B cell (primary cell): ENCODE measurements at regions not wholly inside any gene's neighbourhood (a gene's known extent, or its start where the extent isn't known, plus 50 kb on each side); places are given as distances from the start of the nearest gene placed in this dataset.

Experiments
- ATAC-seq: fragments of 200-7000 bp; cut with Tn5 transposase; one replicate; pipeline ENCODE4 v1.10.0; 2021; ENCODE audit warnings: low read depth, mild to moderate bottlenecking, moderate number of reproducible peaks, moderate library complexity
- CTCF ChIA-PET: fragments of 350-600 bp; sonication (Branson Sonifier 250); formaldehyde crosslinking; loops from one replicate; lab custom pipeline; 2021; ENCODE audit warnings: antibody characterized with exemption, inconsistent platforms; lab: Charles Lee
- POLR2A ChIA-PET: fragments of 350-600 bp; sonication (Branson Sonifier 250); formaldehyde crosslinking; loops from one replicate; lab custom pipeline; 2021; ENCODE audit warnings: antibody characterized with exemption; lab: Charles Lee
- DNase-seq: peaks from one replicate; pipeline ENCODE4 v3.0.0; 2013
- H2AFZ ChIP-seq: 2 replicates; pipeline ENCODE4 v1.6.1; 2012; ENCODE audit warnings: mild to moderate bottlenecking, low read depth, low read length; ENCODE audit not compliant: insufficient read depth, poor library complexity, severe bottlenecking
- H3K27ac ChIP-seq, 2 donors: 1 replicate in 1 of 2; 2 replicates in 1 of 2; pipeline ENCODE4 v1.5.1; 2012 to 2013; ENCODE audit warnings: low read length in 2 of 2, mild to moderate bottlenecking in 2 of 2, moderate library complexity in 1 of 2
- H3K27me3 ChIP-seq, 4 experiments: fragments of 200-600 bp in 1 of 4; sonication (generic) in 1 of 4; replicated peaks in 1 of 4; 1 replicate in 2 of 4; 2 replicates in 2 of 4; pipeline versions ENCODE4 v1.6.1 to v1.7.0; 2013 to 2016; ENCODE audit warnings: low read length in 3 of 4, mild to moderate bottlenecking in 2 of 4, mixed read lengths in 1 of 4, moderate library complexity in 1 of 4; ENCODE audit not compliant: insufficient read depth in 4 of 4, control insufficient read depth in 3 of 4; ENCODE audit errors: control extremely low read depth in 1 of 4
- H3K36me3 ChIP-seq, 2 experiments: replicated peaks in 1 of 2; 1 replicate in 1 of 2; 2 replicates in 1 of 2; pipeline versions ENCODE4 v1.6.1 to v1.7.1; 2013; ENCODE audit warnings: low read length in 1 of 2; ENCODE audit not compliant: insufficient read depth in 2 of 2, control insufficient read depth in 1 of 2; ENCODE audit errors: control extremely low read depth in 1 of 2, extremely low read depth in 1 of 2
- H3K4me1 ChIP-seq, 2 donors: fragments of 200-600 bp in 1 of 2; sonication (generic) in 1 of 2; 1 replicate in 1 of 2; 2 replicates in 1 of 2; pipeline versions ENCODE4 v1.5.1 to v1.6.1; 2013 to 2017; ENCODE audit warnings: low read length in 2 of 2; ENCODE audit not compliant: control insufficient read depth in 2 of 2, insufficient read depth in 2 of 2
- H3K4me2 ChIP-seq: replicated peaks from 2 replicates; pipeline ENCODE3; 2012; ENCODE audit warnings: mild to moderate bottlenecking, low read depth, low read length; ENCODE audit not compliant: poor library complexity, severe bottlenecking
- H3K4me3 ChIP-seq, 5 experiments: fragments of 200-600 bp in 1 of 5; sonication (generic) in 1 of 5; 1 replicate in 3 of 5; 2 replicates in 2 of 5; pipeline versions ENCODE4 v1.5.1 to v1.7.0; 2011 to 2016; ENCODE audit warnings: low read length in 4 of 5, mild to moderate bottlenecking in 4 of 5, low read depth in 2 of 5, control low read depth in 1 of 5, moderate library complexity in 1 of 5; ENCODE audit not compliant: insufficient read depth in 1 of 5; ENCODE audit errors: control extremely low read depth in 1 of 5, extremely low read depth in 1 of 5
- H3K79me2 ChIP-seq: fragments of 200-600 bp; sonication (generic); one replicate; pipeline ENCODE4 v1.6.0; 2016; ENCODE audit warnings: low read length; ENCODE audit not compliant: control insufficient read depth, insufficient read depth
- H3K9ac ChIP-seq: fragments of 200-600 bp; sonication (generic); 2 replicates; pipeline ENCODE4 v1.6.1; 2017; ENCODE audit warnings: mild to moderate bottlenecking, low read length, moderate library complexity
- H3K9me3 ChIP-seq, 3 donors: one replicate each; pipeline versions ENCODE4 v1.6.1 to v1.7.1; 2013; ENCODE audit warnings: low read length in 2 of 3; ENCODE audit not compliant: control insufficient read depth in 2 of 3, insufficient read depth in 1 of 3; ENCODE audit errors: control extremely low read depth in 1 of 3
- H4K20me1 ChIP-seq: 2 replicates; pipeline ENCODE4 v1.6.0; 2012; ENCODE audit warnings: mild to moderate bottlenecking, low read length; ENCODE audit not compliant: insufficient read depth, control insufficient read depth, poor library complexity, severe bottlenecking
- H3K27ac Mint-ChIP-seq: one replicate; pipeline ENCODE4 v1.8.0; 2021; ENCODE audit warnings: mixed read lengths
- H3K27me3 Mint-ChIP-seq: one replicate; pipeline ENCODE4 v1.8.0; 2021; ENCODE audit warnings: mixed read lengths
- H3K4me1 Mint-ChIP-seq: one replicate; pipeline ENCODE4 v1.8.0; 2021; ENCODE audit warnings: mixed read lengths
- H3K4me3 Mint-ChIP-seq: one replicate; pipeline ENCODE4 v1.8.0; 2021; ENCODE audit warnings: mixed read lengths
- H3K9me3 Mint-ChIP-seq: one replicate; pipeline ENCODE4 v1.8.0; 2022; ENCODE audit warnings: mixed read lengths; ENCODE audit not compliant: insufficient read depth
- EZH2 ChIP-seq: IDR thresholded peaks from 2 replicates; pipeline ENCODE4 v1.6.1; 2012; ENCODE audit warnings: borderline replicate concordance, low read depth, mild to moderate bottlenecking, moderate library complexity, low read length; ENCODE audit not compliant: insufficient read depth, poor library complexity, severe bottlenecking
- WGBS: methylation state at CpG from one replicate; pipeline ENCODE4 v1.1.5; 2013; ENCODE audit warnings: missing lambda C conversion rate; ENCODE audit not compliant: insufficient coverage; 5-methylcytosine and 5-hydroxymethylcytosine counted together
- intact Hi-C: fragments of 100-400 bp; cut with micrococcal nuclease; formaldehyde crosslinking; loops from one replicate; pipeline ENCODE4 v1.10.0; 2022
- TF ChIP-seq, protein P1 (sequence below): fragments of 200-600 bp; IDR thresholded peaks from one replicate; pipeline ENCODE4 v1.8.0; 2022; ENCODE audit warnings: antibody characterized with exemption, mild to moderate bottlenecking

DNA sequence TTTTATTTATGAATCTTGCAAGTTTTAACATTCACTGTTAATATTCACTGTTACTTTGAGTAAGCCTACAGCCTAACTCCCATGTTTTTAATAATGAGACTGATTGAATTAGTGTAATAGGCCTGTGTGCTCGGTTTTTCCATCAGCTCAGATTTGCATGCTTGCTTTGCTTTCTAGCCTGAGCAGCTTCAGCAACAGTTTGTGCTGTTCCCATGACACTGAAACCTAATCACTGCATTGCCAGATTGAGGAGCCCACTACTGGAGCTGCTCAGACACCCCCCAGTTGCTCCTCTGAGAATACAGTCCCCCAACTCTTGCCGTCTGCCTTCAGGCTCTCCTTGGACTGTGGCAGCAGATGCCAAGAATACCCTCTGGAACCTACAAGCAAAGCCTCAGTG is 695.4 kb downstream of the BRINP3 start:
- H3K4me1 ChIP-seq: no peaks in the 10 kb centered on the region
- 81% methylated on average over 2 of the region's 2 CpGs for WGBS

GRCh38 chr1:189783456-189783855 is 694.2 kb downstream of the BRINP3 start:
- 100% methylated on average over 1 of the region's 2 CpGs for WGBS
- Histone ChIP-seq H3K9ac (no peak overlapping the region), H3K79me2 (no peaks in the 10 kb centered on the region), H3K36me3 (no peaks in the 10 kb centered on the region), H3K4me3 (no peak overlapping the region), H2AFZ (no peak overlapping the region), H3K4me1 (no peaks in the 10 kb centered on the region), H3K9me3 (no peaks in the 10 kb centered on the region), H3K27me3 (no peaks in the 10 kb centered on the region), H3K4me2 (no peak overlapping the region), H3K27ac (no peak overlapping the region), H4K20me1 (no peaks in the 10 kb centered on the region)
- TF ChIP-seq, protein P1, sequence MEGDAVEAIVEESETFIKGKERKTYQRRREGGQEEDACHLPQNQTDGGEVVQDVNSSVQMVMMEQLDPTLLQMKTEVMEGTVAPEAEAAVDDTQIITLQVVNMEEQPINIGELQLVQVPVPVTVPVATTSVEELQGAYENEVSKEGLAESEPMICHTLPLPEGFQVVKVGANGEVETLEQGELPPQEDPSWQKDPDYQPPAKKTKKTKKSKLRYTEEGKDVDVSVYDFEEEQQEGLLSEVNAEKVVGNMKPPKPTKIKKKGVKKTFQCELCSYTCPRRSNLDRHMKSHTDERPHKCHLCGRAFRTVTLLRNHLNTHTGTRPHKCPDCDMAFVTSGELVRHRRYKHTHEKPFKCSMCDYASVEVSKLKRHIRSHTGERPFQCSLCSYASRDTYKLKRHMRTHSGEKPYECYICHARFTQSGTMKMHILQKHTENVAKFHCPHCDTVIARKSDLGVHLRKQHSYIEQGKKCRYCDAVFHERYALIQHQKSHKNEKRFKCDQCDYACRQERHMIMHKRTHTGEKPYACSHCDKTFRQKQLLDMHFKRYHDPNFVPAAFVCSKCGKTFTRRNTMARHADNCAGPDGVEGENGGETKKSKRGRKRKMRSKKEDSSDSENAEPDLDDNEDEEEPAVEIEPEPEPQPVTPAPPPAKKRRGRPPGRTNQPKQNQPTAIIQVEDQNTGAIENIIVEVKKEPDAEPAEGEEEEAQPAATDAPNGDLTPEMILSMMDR: no peak
- no peak for TF ChIP-seq EZH2
- ATAC-seq (no peak), DNase-seq (no peak)
- Mint-ChIP-seq H3K27me3 (no peaks in the 10 kb centered on the region), H3K9me3 (peaks cover 5% of the 10 kb centered on the region), H3K4me3 (no peak overlapping the region), H3K4me1 (no peaks in the 10 kb centered on the region), H3K27ac (no peak overlapping the region)
- intact Hi-C loops: no loop called here
- ChIA-PET POLR2A (no interaction called here), CTCF (no interaction called here)

More for the DNA sequence above, 695.4 kb downstream of the BRINP3 start:
- Mint-ChIP-seq H3K4me3 (no peak overlapping the region), H3K27me3 (no peaks in the 10 kb centered on the region), H3K27ac (no peak overlapping the region), H3K4me1 (no peaks in the 10 kb centered on the region), H3K9me3 (peaks cover 2% of the 10 kb centered on the region)
- no peak overlapping the region for H3K9ac ChIP-seq
- ChIA-PET CTCF (no interaction called here), POLR2A (no interaction called here)
- H3K9me3 ChIP-seq: no peaks in the 10 kb centered on the region
- no peaks in the 10 kb centered on the region for H4K20me1 ChIP-seq
- no peaks in the 10 kb centered on the region for H3K79me2 ChIP-seq
- H3K36me3 ChIP-seq: no peaks in the 10 kb centered on the region
- no peak overlapping the region for H2AFZ ChIP-seq
- H3K27me3 ChIP-seq: no peaks in the 10 kb centered on the region
- no peak overlapping the region for H3K4me3 ChIP-seq
- no peak for ATAC-seq
- TF ChIP-seq, protein P1: no peak
- no peak for TF ChIP-seq EZH2
- no peak for DNase-seq
- intact Hi-C loops: no loop called here
- H3K27ac ChIP-seq: no peak overlapping the region
- no peak overlapping the region for H3K4me2 ChIP-seq
